ENCODE measurements at regions not wholly inside any gene's neighbourhood (a gene's known extent, or its start where the extent isn't known, plus 50 kb on each side); places are given as distances from the start of the nearest gene placed in this dataset.

DNA sequence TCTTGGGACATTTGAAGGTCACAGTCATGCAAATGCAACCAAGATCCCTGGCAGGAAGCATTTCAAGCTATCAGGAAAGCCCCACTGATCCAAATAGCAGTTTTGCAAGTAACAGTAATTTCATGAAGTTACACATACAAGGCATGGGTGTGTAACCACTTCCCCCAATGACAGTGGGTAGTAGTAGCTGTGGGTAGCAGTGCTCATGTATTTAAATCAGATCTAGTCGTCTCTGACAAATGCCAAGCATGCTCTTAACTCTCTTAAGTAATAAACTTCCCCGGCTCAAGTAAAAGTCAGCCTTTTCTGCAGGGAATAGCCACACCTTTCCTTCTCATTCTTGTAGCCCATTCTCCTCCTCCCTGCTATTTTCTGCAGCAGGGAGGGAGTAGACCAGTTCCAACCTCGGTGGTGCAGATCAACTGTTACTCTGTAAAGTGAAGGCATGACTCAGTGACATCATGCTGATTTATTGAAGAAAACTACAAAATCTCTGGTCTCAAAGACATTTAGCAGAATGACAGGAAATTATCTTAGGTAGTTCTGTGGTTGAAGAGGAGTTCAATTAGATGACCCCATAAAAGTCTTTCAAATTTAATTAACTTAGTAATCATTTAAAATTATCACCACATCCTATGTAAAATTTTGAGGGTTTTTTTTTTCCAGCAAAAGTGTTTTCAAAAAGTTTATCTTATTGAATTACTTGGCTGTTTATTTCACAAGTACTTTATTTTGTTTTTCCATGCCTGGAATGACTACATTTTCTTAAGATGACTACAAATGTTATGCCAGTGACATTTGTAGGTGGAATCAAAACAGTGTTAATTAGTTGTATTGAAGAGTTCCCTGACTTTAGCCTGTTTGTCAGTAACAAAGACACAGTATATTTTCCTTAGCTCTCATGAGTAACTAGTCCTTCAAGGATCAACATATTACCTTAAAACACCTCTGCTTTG is 568.3 kb downstream of the INHBA start:
- peak; percentile 80 for DNase-seq (ENCODE audit: low read depth)

DNA sequence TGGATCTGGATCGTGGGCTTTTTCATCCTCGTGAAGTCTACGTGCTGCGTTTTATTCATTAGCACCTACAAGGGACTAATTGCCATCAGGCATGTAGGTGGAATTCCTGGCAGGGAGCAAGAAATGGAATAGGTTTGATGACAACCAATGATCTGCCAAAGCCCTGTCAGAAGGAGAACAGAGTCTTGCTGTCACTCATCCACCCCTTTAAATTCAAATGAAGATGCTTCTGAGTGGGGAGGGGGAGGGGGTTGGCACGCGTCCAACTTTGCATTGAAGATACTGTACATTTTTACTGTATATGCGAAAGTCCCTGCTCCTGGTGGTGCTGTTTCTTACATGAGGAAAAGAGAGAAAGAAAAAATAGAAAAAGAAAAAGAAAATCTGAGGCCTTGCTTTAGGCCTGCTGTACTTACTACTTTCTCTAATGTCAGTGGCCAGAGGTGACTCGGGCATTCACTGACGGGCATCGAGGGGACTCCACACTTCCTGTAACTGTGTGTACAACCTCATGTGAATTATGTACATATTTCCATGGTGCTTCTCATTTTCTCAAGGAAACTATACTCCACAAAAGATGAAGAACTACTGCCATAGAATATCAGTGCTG is 569.1 kb downstream of the INHBA start:
- DNase-seq (ENCODE audit: low read depth): peak; percentile 26

GRCh38 chr7:41131956-41132355 is 570.9 kb downstream of the INHBA start:
- DNase-seq (ENCODE audit: low read depth): no peak

DNA sequence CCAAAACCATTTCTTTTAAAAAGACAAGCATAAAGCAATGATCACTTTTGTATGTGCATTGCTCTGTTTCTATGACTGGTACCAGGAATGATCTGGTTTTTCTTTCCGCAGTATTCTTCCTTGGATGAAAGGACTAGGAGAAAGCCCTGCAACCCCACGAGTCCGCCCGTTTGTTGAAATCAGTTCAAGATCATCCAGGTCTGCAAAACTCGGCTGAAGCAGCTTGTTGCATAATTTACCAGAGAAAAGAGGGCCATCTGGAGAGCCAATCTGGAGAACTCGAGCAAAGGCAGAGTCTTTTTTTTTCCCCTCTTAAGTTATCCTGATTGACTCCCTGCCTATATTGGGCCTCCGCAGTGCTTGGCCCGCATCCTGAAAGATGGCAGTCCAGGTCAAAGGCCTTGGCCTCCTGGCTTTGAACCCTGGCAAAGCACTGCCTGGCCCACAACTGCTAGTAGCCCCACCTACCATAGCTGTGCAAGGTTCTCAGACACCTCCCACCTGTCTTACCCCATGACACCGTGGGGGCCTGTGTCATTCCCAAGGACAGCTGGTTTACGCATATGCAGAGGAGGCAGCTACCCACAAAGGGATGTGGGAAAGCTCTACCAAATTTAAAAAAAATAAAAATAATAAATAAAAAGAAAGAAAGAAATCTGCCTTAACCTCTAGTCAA is 572.2 kb downstream of the INHBA start:
- DNase-seq (ENCODE audit: low read depth): no peak

DNA sequence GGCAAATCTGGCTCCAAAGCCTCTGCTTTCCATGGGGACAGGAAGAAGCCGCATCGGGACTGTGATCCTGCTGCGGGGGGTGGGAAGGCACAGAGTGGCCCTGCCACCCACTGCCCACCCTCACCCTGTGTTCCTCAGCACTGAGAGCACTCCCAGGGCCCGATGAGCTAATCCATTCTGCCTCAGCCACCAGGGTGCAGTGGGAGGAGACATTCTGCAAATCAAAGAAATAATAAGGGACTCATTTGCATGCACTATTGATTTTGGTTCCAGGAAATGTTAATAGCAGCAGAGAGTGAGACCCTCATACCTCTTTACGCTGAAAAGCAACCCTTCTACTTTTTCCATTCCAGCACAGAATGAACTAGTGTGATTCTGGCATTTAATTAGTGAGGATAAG is 572.8 kb downstream of the INHBA start:
- DNase-seq (ENCODE audit: low read depth): no peak

- no peak for DNase-seq (ENCODE audit: low read depth)
Observed at GRCh38 chr7:41125343-41125742, 577.5 kb downstream of the INHBA start.

- no peak for DNase-seq (ENCODE audit: low read depth)
Observed at GRCh38 chr7:41122256-41122987, 580.5 kb downstream of the INHBA start.

DNA sequence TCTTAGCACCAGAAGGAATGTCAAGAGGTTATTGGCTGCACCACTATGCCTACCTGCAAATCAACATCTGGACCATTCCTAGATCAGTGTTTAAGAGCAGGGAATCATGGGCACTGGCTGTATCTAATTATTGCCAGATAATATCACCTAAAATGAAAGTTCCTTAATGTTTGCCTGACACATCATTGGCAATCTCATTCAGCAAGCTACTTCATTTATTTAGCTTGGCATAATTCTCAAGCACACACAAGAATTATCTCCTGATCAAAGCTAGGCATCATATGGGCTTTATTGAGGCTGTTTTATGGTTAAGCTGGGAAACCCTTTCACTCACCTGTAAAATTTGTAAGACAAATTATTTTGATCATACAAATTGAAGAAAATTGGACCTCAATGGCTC is 581.7 kb downstream of the INHBA start:
- no peak for DNase-seq (ENCODE audit: low read depth)

GRCh38 chr7:41118486-41118885 is 584.4 kb downstream of the INHBA start:
- DNase-seq (ENCODE audit: low read depth): no peak

GRCh38 chr7:41117431-41117830 is 585.5 kb downstream of the INHBA start:
- DNase-seq (ENCODE audit: low read depth): no peak

DNA sequence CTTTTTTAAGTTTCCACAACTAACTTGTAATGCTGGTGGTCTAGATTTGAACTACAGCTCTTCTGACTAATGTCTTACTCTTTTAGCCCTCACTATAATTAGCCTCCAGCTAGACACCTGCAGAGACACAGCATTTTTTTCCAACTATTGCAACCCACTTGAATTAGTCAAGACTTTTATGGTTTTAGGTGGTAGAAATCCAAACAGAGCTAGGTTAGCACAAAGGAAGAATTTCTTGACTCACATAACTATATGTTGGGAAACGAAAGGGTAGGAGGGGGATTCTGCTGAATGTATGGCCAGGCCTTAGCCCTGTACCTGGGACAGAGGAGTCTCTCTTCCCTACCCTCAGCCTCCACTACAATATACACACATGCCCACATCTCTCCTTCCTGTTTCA is 586.1 kb downstream of the INHBA start:
- peak; percentile 78 for DNase-seq (ENCODE audit: low read depth)

DNA sequence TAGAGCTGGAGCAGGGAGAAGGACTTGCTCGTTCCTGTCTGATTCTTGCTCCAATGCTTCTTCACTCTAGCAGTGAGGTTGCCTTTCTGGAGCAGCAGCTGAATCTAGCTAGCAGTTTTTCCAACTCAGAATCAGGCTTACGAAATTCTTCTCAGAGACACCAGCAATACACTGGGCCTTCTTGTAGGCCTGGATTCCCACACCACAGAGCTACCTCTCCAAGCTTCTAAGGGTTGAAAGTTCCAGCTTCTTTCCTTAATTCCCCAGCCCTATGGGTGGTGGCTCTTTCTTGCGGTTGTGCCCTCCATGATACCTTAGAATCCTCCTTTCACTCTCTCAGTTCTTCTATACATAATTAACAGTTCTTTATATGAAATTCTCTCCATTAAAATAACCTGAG is 586.6 kb downstream of the INHBA start:
- no peak for DNase-seq (ENCODE audit: low read depth)

DNA sequence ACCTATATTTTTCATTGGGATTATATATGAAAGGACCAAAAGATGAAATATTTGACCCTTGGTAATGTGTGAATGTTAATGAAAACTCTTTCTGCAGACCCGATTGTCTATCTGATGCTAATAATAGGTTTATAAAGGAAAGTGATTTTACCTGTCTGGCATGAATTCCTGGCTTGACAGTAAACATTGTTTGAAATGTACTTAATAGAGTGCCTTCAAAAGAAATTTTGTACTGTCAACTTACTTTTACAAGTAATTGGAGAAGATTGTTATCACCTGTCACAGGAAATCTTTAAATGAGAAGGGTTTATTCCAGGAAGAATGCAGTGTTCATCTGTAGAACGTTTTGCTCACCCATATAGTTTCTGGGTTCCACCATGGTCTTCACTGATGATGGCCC is 588.2 kb downstream of the INHBA start:
- no peak for DNase-seq (ENCODE audit: low read depth)

DNA sequence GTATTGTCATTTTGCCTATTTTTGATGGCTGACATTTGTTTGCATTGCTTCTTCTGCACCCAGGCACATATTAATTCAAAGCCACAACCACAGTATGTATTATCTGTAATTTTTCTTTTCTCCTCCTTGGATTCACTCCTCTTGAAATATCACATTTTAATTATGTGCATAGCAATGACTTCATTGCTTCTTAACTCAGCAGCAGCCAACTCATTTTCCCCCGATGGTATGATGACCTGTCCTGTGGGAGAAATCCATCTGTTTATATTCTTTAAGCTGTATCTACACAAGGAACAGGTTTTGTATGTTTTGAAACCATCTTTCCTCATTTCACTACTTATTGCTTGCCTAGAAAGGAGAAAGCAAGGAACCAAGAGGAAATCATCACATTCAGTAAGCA is 588.8 kb downstream of the INHBA start:
- peak; percentile 64 for DNase-seq (ENCODE audit: low read depth)

DNA sequence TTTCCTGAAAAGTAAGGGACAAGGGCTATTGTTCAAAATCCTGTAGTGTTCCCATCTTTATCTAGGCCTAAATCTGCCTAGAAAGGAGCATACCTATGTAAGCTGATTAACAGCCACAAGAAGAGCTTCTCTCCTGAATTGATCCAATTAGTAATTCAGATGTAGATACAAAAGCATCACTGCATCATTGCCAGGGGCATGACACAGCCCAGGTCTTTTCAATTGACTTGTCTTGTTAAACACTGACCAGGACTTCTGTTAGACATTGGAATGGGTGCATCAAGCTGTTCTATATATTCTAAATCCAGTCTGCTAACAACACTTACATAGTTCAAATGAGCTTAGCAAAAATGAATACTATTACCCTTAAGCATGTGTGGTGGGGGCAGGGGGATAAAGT is 589.2 kb downstream of the INHBA start:
- DNase-seq (ENCODE audit: low read depth): no peak

DNA sequence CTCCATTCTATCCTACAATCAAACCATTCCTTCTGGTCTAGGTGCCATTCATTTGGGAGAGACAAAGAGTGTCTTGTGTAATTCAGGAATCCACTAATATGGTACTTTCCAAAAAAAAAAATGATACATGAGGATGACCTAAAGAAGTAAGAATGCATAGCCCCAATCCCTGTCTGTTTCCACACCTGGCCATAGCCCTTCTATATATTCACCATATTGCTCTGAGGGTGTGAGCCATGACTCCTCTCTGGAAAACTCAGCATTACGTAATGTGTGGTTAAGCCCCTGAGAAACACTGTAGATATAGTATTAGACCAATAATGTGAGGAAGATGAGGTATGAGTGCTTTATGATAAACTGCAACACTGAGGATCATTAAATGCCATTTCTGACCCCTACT is 592.7 kb downstream of the INHBA start:
- DNase-seq (ENCODE audit: low read depth): peak; percentile 92

GRCh38 chr7:41108821-41109220 is 594.1 kb downstream of the INHBA start:
- DNase-seq (ENCODE audit: low read depth): no peak

DNA sequence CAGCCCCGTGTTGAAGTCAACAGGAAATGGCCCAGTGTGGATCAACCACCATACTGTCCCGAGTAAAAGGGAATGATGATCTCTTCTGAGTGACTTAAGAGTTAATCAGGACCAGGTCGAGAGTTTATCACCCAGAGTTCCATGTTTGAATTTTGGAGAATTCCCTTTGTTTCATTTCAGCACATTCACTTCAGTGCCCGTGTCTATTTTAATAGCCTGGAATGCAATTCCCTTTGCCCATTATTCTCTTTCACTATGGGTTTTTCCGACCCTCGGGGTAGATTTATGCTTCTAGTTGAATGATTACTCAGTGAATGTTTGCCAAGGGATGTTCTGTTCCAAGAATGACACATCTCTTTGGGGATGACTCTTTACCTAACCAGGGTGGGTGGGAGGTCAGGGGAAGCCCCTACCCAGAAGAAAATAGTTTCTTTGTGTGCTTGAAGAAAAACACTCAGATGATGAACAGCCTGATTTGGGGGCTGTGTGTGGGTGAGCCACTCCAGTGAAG is 594.9 kb downstream of the INHBA start:
- DNase-seq (ENCODE audit: low read depth): peak; percentile 93

GRCh38 chr7:41107330-41107937 is 595.5 kb downstream of the INHBA start:
- peak; percentile 99 for DNase-seq (ENCODE audit: low read depth)

DNA sequence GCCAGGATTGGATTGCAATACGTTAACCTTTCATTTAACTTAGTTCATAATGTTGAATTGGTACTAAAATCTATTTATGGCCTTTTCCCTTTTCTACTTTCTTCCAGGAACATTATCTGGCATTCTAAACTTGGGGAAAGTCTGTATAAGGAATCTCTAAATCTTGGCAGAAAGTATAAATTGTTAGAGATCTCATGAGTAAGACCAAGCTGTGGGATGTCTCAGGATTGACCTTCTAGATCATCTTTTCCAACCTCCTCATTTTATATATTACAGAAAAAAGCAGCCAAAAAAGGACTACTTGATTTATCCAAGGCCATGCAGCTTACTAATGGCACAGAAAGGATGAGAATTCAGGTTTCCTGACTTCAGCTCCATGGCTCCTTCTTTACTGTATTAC is 598.3 kb downstream of the INHBA start:
- no peak for DNase-seq (ENCODE audit: low read depth)

DNA sequence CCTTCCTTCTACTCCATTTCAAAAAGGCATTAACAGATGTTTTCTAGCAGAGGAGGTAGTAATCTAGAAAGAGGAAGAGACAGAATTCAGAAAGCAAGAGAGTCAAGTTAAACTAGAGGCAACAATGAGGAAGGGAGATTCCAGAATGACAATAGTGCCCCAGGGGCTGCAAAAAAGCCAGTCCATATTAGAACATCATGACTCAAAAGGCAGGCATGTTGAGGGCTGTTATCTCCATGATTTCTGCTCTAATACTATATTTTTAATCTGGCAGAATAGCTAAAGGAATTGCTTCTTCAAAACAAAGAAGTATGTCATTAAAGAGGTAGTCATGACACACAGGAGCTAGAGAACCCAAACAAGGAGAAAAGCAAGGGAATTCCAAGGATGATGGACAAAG is 599.6 kb downstream of the INHBA start:
- DNase-seq (ENCODE audit: low read depth): peak; percentile 78
